ENCODE measurements at regions not wholly inside any gene's neighbourhood (a gene's known extent, or its start where the extent isn't known, plus 50 kb on each side); places are given as distances from the start of the nearest gene placed in this dataset.
A peak's percentile ranks its signal among the peaks of the same experiment; 100 is the strongest.
"Not testable (repeated sequence)": the region's sequence is repeated elsewhere in the genome, so short reads cannot be mapped to it uniquely, and the experiment has no call there.

- no peak for DNase-seq
Observed at GRCh38 chr3:15851735-15852134, 54.0 kb upstream of the ANKRD28 start.

GRCh38 chr3:15858547-15859506, 61.0 kb upstream of the ANKRD28 start:
- peak; percentile 87 for DNase-seq

DNA sequence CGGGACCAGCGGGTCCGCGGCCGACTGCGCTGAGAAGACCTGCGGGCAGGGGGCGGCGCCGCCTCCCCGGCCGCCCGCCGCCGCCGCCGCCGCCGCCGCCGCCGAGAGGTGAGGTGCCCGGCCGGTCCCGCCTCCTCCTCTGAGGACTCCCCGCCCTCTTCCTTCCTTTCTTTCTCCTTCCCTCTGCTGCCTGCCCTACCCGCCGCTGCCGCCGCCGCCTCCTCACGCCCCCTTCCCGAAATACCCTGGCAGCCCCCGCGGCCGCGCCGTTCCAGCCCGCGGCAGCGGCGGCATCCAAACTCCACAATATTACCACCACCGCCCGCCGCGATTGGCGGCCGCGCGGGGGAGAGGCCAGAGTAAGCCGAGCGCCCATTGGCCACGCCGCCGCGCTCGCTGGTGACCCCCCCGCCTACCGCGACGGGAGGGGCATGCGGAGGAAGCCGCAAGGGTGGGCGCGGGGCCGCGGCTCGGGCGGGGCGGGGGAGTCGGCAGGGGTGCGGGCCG, 61.8 kb upstream of the ANKRD28 start:
- peak; percentile 92 for DNase-seq

GRCh38 chr3:15860014-15860934, 62.5 kb upstream of the ANKRD28 start:
- no peak for DNase-seq

DNA sequence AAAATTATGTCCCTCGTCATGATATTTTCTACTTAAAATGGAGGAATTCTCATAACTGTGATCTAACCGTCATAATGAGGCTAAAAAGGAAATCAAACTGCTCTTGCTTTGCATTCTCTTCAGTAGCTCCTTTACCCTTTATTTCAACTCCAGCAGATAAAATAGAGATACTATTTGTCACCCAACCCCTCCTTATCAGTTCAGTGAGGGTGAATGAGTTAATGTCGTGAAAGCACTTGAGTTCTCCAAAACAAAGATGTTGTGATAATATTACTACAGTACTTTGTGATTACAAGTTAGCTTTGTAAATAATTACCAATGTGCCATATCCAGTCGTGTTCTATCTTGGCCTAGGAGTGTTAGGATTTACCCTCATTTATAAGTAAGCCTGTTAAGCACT, 63.4 kb upstream of the ANKRD28 start:
- DNase-seq: no peak

- DNase-seq: no peak
Observed at GRCh38 chr3:15872807-15873206, 75.0 kb upstream of the ANKRD28 start.

- no peak for DNase-seq
Observed at GRCh38 chr3:15873415-15873814, 75.6 kb upstream of the ANKRD28 start.

- no peak for DNase-seq
Observed at GRCh38 chr3:15875016-15875689, 77.4 kb upstream of the ANKRD28 start.

GRCh38 chr3:15876669-15877068, 78.9 kb upstream of the ANKRD28 start:
- no peak for DNase-seq

DNA sequence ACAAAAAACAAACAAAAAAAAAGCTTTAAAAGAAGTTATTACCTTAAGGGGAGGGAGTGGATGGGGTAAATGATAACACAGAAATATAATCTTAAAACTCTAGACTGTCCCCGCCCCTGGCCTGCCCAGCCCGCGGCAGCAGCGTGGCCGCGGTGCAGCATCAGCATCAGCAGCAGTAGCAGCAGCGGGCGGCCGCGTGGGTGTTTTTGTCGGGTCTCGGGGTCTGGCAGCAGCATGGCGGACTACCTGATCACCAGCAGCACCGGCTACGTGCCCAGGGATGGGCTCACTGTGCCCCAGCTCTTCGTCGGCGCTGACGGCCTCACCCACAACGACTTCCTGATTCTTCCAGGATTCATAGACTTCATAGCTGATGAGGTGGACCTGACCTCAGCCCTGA, 80.0 kb upstream of the ANKRD28 start:
- no peak for DNase-seq

GRCh38 chr3:15879787-15880186, 82.0 kb upstream of the ANKRD28 start:
- not testable (repeated sequence) for DNase-seq

- no peak for DNase-seq
Observed at GRCh38 chr3:15882577-15882976, 84.8 kb upstream of the ANKRD28 start.

DNA sequence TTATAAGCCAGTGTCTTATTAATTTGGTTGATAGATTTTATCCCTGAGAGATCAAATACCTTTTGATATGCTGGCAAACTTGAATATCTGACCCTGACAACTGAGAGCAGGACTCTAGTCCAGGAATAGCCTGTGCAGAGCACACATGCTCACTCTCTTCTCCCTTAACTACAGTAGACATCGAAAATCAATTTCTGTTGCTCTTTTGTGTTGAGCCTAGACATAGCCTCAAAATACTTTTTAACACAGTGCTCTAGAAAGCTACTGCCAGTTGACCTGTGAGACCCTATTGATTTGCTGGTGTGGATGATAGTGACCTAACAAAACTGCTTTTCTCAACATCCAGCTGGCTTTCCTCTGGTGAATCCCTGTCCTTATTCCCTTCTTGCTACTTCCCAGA, 86.4 kb upstream of the ANKRD28 start:
- no peak for DNase-seq

DNA sequence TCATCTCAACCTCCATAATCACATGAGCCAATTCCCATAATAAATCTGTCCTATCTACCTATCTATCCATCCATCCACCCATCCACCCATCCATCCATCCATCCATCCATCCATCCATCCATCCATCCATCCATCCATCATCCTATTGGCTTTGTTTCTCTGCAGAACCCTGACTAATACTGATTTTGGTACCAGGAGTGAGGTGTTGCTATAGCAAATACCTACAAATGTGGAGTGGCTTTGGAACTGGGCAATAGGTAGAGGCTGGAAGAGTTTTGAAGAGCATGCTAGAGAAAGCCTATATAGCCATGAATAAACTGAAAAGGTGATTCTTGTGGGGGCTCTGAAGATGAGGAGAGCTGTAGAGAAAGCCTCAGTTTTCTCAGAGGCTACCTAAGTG, 88.7 kb upstream of the ANKRD28 start:
- DNase-seq: no peak

GRCh38 chr3:15887261-15887660, 89.5 kb upstream of the ANKRD28 start:
- DNase-seq: no peak

- DNase-seq: no peak
Observed at GRCh38 chr3:15889936-15890335, 92.2 kb upstream of the ANKRD28 start.

GRCh38 chr3:15892311-15893227, 94.8 kb upstream of the ANKRD28 start:
- DNase-seq: no peak

DNA sequence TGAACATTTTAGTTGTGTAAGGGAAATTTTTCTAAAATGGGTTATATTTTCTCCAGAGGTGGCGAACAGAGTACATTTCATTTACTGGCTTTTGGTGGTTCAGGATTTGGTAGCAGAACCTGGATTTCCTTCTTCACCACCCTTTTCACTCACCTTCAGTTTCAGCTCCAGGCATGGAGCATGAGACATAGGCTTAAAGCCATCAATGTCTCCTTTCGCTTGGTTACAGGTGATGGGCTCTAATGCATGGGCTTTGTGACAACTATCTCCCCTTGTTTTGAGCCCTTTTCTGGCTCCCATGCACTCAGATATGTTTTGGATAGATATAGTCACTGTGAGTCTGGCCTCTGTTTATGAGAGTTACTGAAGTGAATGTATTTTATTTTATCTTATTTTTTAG, 96.6 kb upstream of the ANKRD28 start:
- no peak for DNase-seq

- no peak for DNase-seq
Observed at GRCh38 chr3:15896500-15896899, 98.7 kb upstream of the ANKRD28 start.

- DNase-seq: no peak
Observed at GRCh38 chr3:15899388-15899787, 101.6 kb upstream of the ANKRD28 start.

DNA sequence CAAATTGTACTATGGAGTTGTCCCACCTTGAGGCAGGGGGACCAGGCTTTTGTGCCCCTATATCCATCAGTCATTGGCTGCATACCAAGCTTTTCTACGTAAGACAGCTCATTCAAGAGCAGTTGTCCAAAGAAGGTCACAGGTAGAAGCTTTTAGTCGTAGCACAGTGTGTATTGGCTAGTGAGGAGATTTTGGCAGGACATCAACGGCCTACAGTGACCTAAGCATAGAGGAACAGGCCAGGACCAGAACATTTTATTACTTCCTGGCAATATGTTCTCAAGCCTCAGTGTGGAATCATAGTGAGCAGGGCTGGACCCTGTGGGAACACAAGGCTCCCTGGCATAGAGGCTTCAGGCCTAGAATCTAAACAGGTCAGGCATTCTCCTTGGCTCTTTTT, 105.4 kb upstream of the ANKRD28 start:
- no peak for DNase-seq
